Activated naive CD4-positive, alpha-beta T cell treated with anti-CD3 and anti-CD28 coated beads, Interleukin-2, amount 50 U/mL, for 24 hours (primary cell): ENCODE measurements at regions not wholly inside any gene's neighbourhood (a gene's known extent, or its start where the extent isn't known, plus 50 kb on each side); places are given as distances from the start of the nearest gene placed in this dataset.

Source experiments
- H3K27ac Mint-ChIP-seq: one replicate; pipeline ENCODE4 v1.8.0; 2021; ENCODE audit warnings: mild to moderate bottlenecking, mixed read lengths
- H3K27me3 Mint-ChIP-seq: one replicate; pipeline ENCODE4 v1.8.0; 2021; ENCODE audit warnings: mixed read lengths
- H3K36me3 Mint-ChIP-seq: one replicate; pipeline ENCODE4 v1.8.0; 2021; ENCODE audit warnings: mixed read lengths
- H3K4me1 Mint-ChIP-seq: one replicate; pipeline ENCODE4 v1.8.0; 2021; ENCODE audit warnings: mixed read lengths
- H3K4me3 Mint-ChIP-seq: one replicate; pipeline ENCODE4 v1.8.0; 2021; ENCODE audit warnings: mild to moderate bottlenecking, mixed read lengths
- H3K9me3 Mint-ChIP-seq: one replicate; pipeline ENCODE4 v1.8.0; 2021; ENCODE audit warnings: mixed read lengths

GRCh38 chr14:82046512-82047226 lies 513.0 kb upstream of the SEL1L start:
- no peaks in the 10 kb centered on the region for H3K4me1 Mint-ChIP-seq
- no peak overlapping the region for H3K27ac Mint-ChIP-seq
- no peaks in the 10 kb centered on the region for H3K36me3 Mint-ChIP-seq
- H3K27me3 Mint-ChIP-seq = no peaks in the 10 kb centered on the region
- H3K9me3 Mint-ChIP-seq = peaks cover 6% of the 10 kb centered on the region
- H3K4me3 Mint-ChIP-seq = no peak overlapping the region

- peaks cover 10% of the 10 kb centered on the region for H3K9me3 Mint-ChIP-seq
- no peaks in the 10 kb centered on the region for H3K4me1 Mint-ChIP-seq
- H3K27me3 Mint-ChIP-seq = no peaks in the 10 kb centered on the region
- H3K4me3 Mint-ChIP-seq = no peak overlapping the region
- no peak overlapping the region for H3K27ac Mint-ChIP-seq
- no peaks in the 10 kb centered on the region for H3K36me3 Mint-ChIP-seq
Measured at GRCh38 chr14:82047777-82048470, 514.3 kb upstream of the SEL1L start.

DNA sequence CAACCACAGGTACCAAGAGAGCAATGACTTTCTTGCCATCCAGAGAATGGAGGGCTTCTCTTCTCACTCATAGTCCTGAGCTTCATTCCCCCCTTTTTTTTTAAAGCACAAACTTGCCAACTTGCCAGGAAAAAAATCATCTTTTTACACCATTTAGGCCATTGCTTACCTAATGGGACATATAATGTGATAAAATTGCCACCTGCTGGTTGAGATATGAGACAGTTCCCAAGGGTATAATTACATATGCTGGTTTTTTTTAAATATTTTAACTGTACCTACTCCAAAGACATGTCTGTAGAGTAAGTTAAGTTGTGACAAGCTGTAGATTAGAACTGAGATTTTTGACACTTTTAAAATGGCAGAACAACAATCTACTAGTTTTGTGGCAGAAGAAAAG lies 519.1 kb upstream of the SEL1L start:
- Mint-ChIP-seq H3K4me1 (no peaks in the 10 kb centered on the region), H3K4me3 (no peak overlapping the region), H3K36me3 (no peaks in the 10 kb centered on the region), H3K27me3 (no peaks in the 10 kb centered on the region), H3K27ac (no peak overlapping the region), H3K9me3 (peaks cover 12% of the 10 kb centered on the region)

DNA sequence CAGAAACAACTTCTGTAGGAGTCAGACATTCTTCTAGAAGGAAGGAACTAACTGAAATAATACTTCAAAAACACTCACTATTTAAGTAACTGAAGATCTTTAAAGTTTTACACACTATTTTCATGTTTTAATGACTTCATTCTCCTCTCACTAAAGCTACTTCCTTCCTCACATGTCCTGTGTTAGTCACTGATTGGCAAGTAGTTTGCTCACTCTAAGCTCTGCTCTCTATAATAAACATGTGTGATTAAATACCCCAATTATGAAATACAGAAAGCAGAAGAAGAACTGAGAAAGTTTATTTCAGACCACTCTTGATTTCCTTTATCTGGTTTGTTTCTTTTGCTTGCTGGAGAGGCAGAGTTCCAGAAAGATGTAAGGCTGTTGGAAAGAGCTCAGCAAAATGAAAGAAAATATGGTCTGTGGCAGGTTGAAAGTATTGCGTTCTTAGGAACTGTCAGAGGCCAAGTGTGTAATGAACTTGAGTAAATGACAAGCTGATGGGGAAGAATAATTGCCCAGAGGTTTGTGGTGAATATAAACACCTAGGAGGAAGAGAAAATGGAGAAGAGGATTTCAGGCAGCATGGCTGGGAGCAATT lies 522.0 kb upstream of the SEL1L start:
- H3K9me3 Mint-ChIP-seq = peaks cover 6% of the 10 kb centered on the region
- no peaks in the 10 kb centered on the region for H3K36me3 Mint-ChIP-seq
- no peaks in the 10 kb centered on the region for H3K4me1 Mint-ChIP-seq
- no peak overlapping the region for H3K4me3 Mint-ChIP-seq
- H3K27ac Mint-ChIP-seq = no peak overlapping the region
- no peaks in the 10 kb centered on the region for H3K27me3 Mint-ChIP-seq

GRCh38 chr14:82060219-82060618 lies 526.6 kb upstream of the SEL1L start:
- no peaks in the 10 kb centered on the region for H3K36me3 Mint-ChIP-seq
- no peaks in the 10 kb centered on the region for H3K4me1 Mint-ChIP-seq
- H3K27me3 Mint-ChIP-seq = no peaks in the 10 kb centered on the region
- no peak overlapping the region for H3K27ac Mint-ChIP-seq
- H3K9me3 Mint-ChIP-seq = peaks cover 5% of the 10 kb centered on the region
- H3K4me3 Mint-ChIP-seq = no peak overlapping the region

DNA sequence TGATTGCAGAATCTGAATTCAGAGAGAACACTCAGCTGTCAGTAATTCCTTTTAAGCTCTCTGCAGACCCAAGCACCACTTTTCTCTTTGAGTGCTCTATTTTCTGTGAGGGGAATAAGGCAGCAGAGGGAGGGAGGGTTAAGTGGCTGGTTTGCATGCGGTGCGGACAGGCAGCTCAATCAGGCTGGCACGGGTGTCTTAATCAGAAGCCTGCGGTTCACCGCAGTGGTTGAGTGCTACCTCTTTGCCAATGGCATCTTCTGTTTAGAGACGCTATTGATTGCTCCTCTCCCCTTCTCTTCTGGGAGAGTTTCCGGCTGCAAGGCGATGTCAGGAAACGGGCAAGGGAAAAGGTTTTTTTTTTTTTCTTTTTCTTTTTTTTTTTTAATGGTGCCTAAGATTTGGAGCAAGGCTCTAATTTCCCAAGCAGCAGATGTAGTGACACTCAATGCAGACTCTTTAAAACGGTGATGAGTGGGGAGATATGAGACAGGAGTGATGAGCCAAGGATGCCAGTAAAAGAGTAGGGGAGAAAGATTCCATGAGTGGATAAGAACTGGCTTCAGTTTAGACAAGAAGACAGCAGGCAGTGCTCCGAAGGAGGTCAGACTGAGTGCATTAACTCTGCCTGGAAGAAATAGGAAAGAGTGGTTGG lies 533.7 kb upstream of the SEL1L start:
- no peaks in the 10 kb centered on the region for H3K4me1 Mint-ChIP-seq
- no peaks in the 10 kb centered on the region for H3K27me3 Mint-ChIP-seq
- no peak overlapping the region for H3K27ac Mint-ChIP-seq
- H3K4me3 Mint-ChIP-seq = no peak overlapping the region
- H3K9me3 Mint-ChIP-seq = peaks cover 11% of the 10 kb centered on the region
- H3K36me3 Mint-ChIP-seq = no peaks in the 10 kb centered on the region

GRCh38 chr14:82070040-82070439 lies 536.4 kb upstream of the SEL1L start:
- H3K9me3 Mint-ChIP-seq = peaks cover 7% of the 10 kb centered on the region
- H3K27ac Mint-ChIP-seq = no peak overlapping the region
- no peaks in the 10 kb centered on the region for H3K36me3 Mint-ChIP-seq
- H3K4me1 Mint-ChIP-seq = no peaks in the 10 kb centered on the region
- no peaks in the 10 kb centered on the region for H3K27me3 Mint-ChIP-seq
- no peak overlapping the region for H3K4me3 Mint-ChIP-seq

DNA sequence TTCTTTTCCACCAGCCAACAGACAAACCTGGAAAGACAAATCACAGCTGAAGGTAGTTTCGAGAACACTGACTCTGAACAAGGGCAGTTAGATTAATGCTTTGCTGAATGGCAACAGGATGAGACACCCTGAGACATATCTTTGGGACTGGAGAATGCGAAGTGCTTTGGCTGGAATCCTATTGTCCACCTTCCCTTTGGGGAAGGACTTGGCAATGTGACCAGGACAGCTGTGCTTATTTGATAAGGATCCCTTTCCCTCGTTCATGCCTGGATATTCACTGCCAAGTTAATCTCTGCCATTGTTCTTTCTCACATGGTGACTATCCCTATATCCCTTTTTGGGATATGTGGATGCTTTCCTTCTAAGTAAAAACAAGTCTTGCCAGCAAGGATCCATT lies 537.1 kb upstream of the SEL1L start:
- no peaks in the 10 kb centered on the region for H3K4me1 Mint-ChIP-seq

GRCh38 chr14:82073547-82073946 lies 539.9 kb upstream of the SEL1L start:
- no peaks in the 10 kb centered on the region for H3K27me3 Mint-ChIP-seq
- H3K4me1 Mint-ChIP-seq = no peaks in the 10 kb centered on the region
- no peaks in the 10 kb centered on the region for H3K36me3 Mint-ChIP-seq
- H3K4me3 Mint-ChIP-seq = no peak overlapping the region
- peaks cover 15% of the 10 kb centered on the region for H3K9me3 Mint-ChIP-seq
- no peak overlapping the region for H3K27ac Mint-ChIP-seq

More for the DNA sequence above, 537.1 kb upstream of the SEL1L start:
- Mint-ChIP-seq H3K27me3 (no peaks in the 10 kb centered on the region), H3K9me3 (peaks cover 9% of the 10 kb centered on the region), H3K27ac (no peak overlapping the region), H3K4me3 (no peak overlapping the region), H3K36me3 (no peaks in the 10 kb centered on the region)

- Mint-ChIP-seq H3K9me3 (peaks cover 11% of the 10 kb centered on the region), H3K4me3 (no peak overlapping the region), H3K27me3 (no peaks in the 10 kb centered on the region), H3K27ac (no peak overlapping the region), H3K36me3 (no peaks in the 10 kb centered on the region), H3K4me1 (no peaks in the 10 kb centered on the region)
Measured at GRCh38 chr14:82075566-82075965, 541.9 kb upstream of the SEL1L start.

- Mint-ChIP-seq H3K4me1 (no peaks in the 10 kb centered on the region), H3K9me3 (peaks cover 11% of the 10 kb centered on the region), H3K36me3 (no peaks in the 10 kb centered on the region), H3K4me3 (no peak overlapping the region), H3K27ac (no peak overlapping the region), H3K27me3 (no peaks in the 10 kb centered on the region)
Measured at GRCh38 chr14:82079553-82079952, 545.9 kb upstream of the SEL1L start.

DNA sequence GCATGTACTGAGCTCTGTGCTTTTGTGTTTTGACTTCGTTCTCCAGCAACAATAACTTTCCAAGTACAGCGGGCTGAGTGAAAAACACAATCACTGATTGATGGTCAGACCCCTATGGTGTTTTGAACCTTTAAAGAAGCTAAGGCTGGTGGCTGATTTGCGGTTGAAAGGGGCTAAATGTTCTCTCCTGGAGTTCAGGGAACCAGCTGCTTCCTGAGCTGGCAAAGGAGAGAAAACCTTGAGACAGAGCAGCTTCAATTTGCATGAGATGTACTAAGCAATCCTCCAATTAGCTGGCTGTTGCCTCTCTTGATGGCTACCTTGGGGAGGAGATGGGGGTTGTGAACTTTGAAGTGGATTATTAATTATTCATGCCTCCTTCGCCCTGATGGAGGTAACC lies 546.7 kb upstream of the SEL1L start:
- Mint-ChIP-seq H3K4me1 (no peaks in the 10 kb centered on the region), H3K4me3 (no peak overlapping the region), H3K36me3 (no peaks in the 10 kb centered on the region), H3K27ac (no peak overlapping the region), H3K27me3 (no peaks in the 10 kb centered on the region), H3K9me3 (peaks cover 9% of the 10 kb centered on the region)

DNA sequence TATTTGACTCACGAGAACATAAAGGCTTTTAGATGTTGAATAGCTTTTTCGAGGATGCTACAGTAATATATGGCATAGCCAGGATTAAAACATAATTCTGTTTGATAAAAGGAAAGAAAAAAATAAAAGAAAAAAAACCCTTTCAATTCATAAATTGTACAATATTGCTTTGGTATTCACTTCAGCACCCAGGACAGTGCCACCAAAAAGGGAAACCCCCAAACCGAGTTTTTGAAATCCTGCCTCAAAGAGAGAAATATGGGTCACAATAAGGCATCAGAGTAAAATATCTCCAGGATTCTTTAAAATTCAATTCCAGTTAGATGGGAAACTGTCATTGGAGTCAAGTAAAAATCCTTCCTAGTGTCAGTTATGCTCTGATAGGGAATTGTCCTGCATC lies 551.2 kb upstream of the SEL1L start:
- Mint-ChIP-seq H3K9me3 (peaks cover 5% of the 10 kb centered on the region), H3K27me3 (no peaks in the 10 kb centered on the region), H3K4me1 (no peaks in the 10 kb centered on the region), H3K36me3 (no peaks in the 10 kb centered on the region), H3K4me3 (no peak overlapping the region), H3K27ac (no peak overlapping the region)

DNA sequence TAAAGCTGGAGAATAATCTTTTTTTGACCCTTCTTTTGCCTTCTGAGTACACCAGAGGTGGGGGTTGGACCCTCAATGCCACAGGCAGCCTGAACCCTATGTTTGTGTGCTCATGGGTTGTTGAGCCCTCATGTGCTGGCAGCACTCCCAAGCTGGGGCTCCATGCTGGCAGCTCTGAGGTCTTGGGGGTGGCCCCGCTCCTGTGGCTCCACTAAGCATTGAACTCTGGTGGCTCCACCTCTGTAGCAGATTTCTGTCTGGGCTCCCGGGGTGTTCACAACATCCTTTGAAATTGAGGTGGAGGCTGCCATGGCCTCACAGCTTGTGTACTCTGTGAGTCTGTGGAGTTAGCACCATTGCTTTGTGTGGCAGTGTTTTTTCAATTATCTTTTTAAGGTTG lies 557.4 kb upstream of the SEL1L start:
- no peak overlapping the region for H3K4me3 Mint-ChIP-seq
- no peaks in the 10 kb centered on the region for H3K9me3 Mint-ChIP-seq
- no peaks in the 10 kb centered on the region for H3K27me3 Mint-ChIP-seq
- no peak overlapping the region for H3K27ac Mint-ChIP-seq
- H3K36me3 Mint-ChIP-seq = no peaks in the 10 kb centered on the region
- H3K4me1 Mint-ChIP-seq = no peaks in the 10 kb centered on the region

- no peaks in the 10 kb centered on the region for H3K36me3 Mint-ChIP-seq
- no peak overlapping the region for H3K27ac Mint-ChIP-seq
- no peaks in the 10 kb centered on the region for H3K9me3 Mint-ChIP-seq
- H3K27me3 Mint-ChIP-seq = no peaks in the 10 kb centered on the region
- H3K4me3 Mint-ChIP-seq = no peak overlapping the region
- no peaks in the 10 kb centered on the region for H3K4me1 Mint-ChIP-seq
Measured at GRCh38 chr14:82094829-82095345, 561.2 kb upstream of the SEL1L start.

DNA sequence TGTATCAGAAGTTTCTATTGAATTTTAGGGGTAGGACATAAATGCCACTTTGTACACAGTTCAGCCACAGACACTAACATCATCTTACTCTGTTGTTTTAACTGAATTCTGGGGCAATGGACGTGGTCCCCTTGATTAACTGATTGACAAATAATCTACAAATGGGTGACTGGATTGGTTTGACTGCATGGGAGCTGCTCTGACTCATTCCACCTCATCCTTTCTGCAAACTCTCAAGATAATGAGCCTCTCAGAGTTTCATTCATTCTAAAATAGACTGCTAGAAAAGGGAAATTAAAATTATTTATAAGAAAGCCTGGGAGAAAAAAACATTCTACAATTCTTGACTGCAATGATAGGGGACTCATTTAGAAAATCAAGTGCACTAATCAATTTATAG lies 570.4 kb upstream of the SEL1L start:
- H3K36me3 Mint-ChIP-seq = no peaks in the 10 kb centered on the region
- H3K4me1 Mint-ChIP-seq = no peaks in the 10 kb centered on the region
- no peaks in the 10 kb centered on the region for H3K9me3 Mint-ChIP-seq
- H3K27ac Mint-ChIP-seq = no peak overlapping the region
- H3K27me3 Mint-ChIP-seq = no peaks in the 10 kb centered on the region
- no peak overlapping the region for H3K4me3 Mint-ChIP-seq
